HCEC 1CT (cell line): ENCODE measurements at regions not wholly inside any gene's neighbourhood (a gene's known extent, or its start where the extent isn't known, plus 50 kb on each side); places are given as distances from the start of the nearest gene placed in this dataset.

Experiments used
- DNase-seq: peaks from one replicate; pipeline ENCODE4 v3.0.0-alpha.2; 2017

DNA sequence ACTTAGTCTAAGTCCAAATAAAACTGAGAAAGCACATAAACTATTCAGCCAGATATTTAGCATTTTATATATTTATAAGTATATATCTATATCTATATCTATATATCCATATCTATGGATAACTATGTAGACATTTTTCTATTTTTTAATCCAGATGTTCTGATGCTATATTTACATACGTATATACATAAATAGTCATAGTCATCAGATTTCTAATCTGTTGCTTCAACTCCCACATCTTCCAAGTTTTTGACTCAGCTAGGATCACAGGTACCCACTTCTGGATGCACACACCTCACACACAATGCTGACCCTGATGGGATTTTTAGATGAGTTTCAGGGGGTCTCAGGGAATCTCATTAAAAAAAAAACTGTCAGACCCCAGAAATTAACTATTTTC lies 52.2 kb upstream of the ZC3H11B start:
- DNase-seq = no peak

DNA sequence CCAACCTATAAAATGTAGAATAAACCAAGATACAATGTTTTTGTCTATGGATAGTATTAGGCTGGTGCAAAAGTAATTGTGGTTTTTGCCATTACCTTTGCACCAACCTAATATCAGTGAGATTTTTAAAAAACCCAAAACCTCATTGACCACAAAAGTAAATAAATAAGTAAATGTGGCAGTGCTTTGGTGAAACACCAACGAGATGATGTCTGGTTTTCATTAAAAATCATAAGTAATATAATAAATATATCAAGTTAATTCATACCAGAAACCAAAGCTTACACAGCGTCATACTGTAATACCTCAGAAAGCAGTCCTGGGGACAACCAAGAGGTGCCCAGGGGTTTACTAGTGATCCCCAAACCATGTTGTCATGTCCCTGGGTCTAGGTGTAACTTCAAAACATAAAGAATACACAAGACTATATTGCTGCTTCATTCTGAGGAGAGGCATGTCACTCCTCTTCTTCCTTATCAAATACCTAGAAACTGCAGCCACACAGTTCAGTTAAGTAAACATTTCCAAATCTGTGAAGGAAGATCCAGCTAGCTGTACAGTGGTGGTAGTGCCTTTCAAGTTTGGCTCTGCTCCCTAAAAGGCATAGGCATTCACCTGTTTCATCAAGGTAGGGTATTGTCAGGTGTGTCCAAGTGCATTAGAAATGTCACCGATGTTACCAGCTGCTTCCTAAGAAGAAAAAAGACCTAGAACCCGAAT lies 51.6 kb upstream of the ZC3H11B start:
- DNase-seq = no peak
